Adrenal gland (tissue), 5 donors: ENCODE measurements at regions not wholly inside any gene's neighbourhood (a gene's known extent, or its start where the extent isn't known, plus 50 kb on each side); places are given as distances from the start of the nearest gene placed in this dataset.

ENCODE experiments used
- CTCF ChIP-seq, 6 experiments: fragments of 450-650 bp in 4 of 6; fragments of 200-600 bp in 2 of 6; sonication (generic) in 1 of 6; IDR thresholded peaks; 1 replicate in 5 of 6; 2 replicates in 1 of 6; pipeline versions ENCODE4 v1.5.1 to v1.8.0; 2016 to 2021; ENCODE audit warnings: antibody characterized with exemption in 6 of 6, mild to moderate bottlenecking in 2 of 6, moderate library complexity in 1 of 6
- POLR2A ChIP-seq, 2 donors: fragments of 450-650 bp; IDR thresholded peaks; one replicate each; pipeline ENCODE4 v1.6.1; 2017; ENCODE audit warnings: antibody characterized with exemption in 2 of 2, mild to moderate bottlenecking in 2 of 2, moderate library complexity in 1 of 2
- donor health status: DM: no; HTN: no; CAD: no.

DNA sequence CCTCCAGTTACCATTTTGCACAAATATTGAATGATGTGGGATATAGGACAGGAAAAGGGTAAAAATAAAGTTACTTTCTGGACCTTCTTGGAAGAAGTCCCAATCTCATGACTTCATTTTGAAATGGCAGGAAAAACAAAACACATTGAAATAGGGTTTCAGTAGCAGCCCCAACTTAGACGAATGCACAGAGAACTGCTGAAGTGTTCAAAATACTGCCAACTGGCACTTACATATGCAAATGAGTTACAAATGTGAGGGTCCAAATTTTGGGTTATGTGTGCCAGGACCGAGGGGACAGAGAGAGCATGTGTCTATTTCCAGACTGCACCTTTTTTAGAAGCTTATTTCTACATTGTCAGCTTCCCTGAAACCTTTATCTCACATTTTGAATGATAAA, 112.9 kb upstream of the CCDC68 start:
- no peak for TF ChIP-seq CTCF (IDR thresholded peaks at IDR 0.05)
- TF ChIP-seq POLR2A (IDR thresholded peaks at IDR 0.05): no peak
